ENCODE measurements at regions not wholly inside any gene's neighbourhood (a gene's known extent, or its start where the extent isn't known, plus 50 kb on each side); places are given as distances from the start of the nearest gene placed in this dataset.

DNA sequence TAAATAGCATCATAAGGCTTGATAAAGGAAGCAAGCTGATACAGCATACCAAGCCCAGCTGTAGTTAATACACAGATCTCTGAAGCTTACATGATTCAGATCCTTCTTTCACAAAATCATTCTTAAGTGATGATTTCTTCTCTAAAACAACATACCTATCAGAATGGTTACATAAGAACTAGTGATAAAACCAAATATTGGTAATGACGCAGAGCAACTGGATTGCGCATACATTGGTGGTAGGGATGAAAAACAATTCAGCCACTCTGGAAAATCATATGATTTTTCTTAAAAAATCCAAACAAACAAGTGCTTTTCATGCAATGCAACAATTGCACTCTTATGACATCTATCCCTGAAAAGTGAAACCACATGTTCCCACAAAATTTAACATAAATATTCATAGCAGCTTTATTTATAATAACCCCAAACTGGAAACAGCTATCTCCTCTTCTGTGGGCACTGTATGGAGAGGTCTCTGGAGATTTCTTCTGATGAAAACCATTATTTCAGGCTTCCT, 153.6 kb upstream of the DSEL start:
- TF ChIP-seq, protein P1, sequence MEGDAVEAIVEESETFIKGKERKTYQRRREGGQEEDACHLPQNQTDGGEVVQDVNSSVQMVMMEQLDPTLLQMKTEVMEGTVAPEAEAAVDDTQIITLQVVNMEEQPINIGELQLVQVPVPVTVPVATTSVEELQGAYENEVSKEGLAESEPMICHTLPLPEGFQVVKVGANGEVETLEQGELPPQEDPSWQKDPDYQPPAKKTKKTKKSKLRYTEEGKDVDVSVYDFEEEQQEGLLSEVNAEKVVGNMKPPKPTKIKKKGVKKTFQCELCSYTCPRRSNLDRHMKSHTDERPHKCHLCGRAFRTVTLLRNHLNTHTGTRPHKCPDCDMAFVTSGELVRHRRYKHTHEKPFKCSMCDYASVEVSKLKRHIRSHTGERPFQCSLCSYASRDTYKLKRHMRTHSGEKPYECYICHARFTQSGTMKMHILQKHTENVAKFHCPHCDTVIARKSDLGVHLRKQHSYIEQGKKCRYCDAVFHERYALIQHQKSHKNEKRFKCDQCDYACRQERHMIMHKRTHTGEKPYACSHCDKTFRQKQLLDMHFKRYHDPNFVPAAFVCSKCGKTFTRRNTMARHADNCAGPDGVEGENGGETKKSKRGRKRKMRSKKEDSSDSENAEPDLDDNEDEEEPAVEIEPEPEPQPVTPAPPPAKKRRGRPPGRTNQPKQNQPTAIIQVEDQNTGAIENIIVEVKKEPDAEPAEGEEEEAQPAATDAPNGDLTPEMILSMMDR (conservative IDR thresholded peaks at IDR 0.05; ENCODE audit: low read length) = no peak
- TF ChIP-seq EZH2phosphoT487 (IDR thresholded peaks at IDR 0.05; ENCODE audit: borderline replicate concordance) = no peak
